Endodermal cell (in vitro differentiated cells): ENCODE measurements at regions not wholly inside any gene's neighbourhood (a gene's known extent, or its start where the extent isn't known, plus 50 kb on each side); places are given as distances from the start of the nearest gene placed in this dataset.

Experiments used
- DNase-seq: peaks from one replicate; pipeline ENCODE4 v3.0.0-alpha.2; 2017
- H3K27ac ChIP-seq: 2 replicates; pipeline ENCODE4 v1.5.1; 2013; ENCODE audit warnings: mild to moderate bottlenecking, low read depth, low read length, moderate library complexity
- H3K27me3 ChIP-seq: 2 replicates; pipeline ENCODE4 v1.6.1; 2013; ENCODE audit warnings: mild to moderate bottlenecking, low read length, moderate library complexity; ENCODE audit not compliant: insufficient read depth, control insufficient read depth, poor library complexity, severe bottlenecking
- H3K36me3 ChIP-seq: 2 replicates; pipeline ENCODE4 v1.7.0; 2013; ENCODE audit warnings: mild to moderate bottlenecking, low read length, moderate library complexity; ENCODE audit not compliant: control insufficient read depth, insufficient read depth
- H3K4me1 ChIP-seq: one replicate; pipeline ENCODE4 v1.7.0; 2013; ENCODE audit warnings: low read length; ENCODE audit not compliant: control insufficient read depth, insufficient read depth
- H3K4me3 ChIP-seq: 2 replicates; pipeline ENCODE4 v1.5.1; 2013; ENCODE audit warnings: mild to moderate bottlenecking, low read length, moderate library complexity
- H3K9ac ChIP-seq: 2 replicates; pipeline ENCODE4 v1.6.1; 2013; ENCODE audit warnings: mild to moderate bottlenecking, low read length, moderate library complexity; ENCODE audit not compliant: poor library complexity, severe bottlenecking; ENCODE audit errors: extremely low read depth
- H3K9me3 ChIP-seq: 2 replicates; pipeline ENCODE4 v1.6.1; 2013; ENCODE audit warnings: mild to moderate bottlenecking, low read length, moderate library complexity; ENCODE audit not compliant: control insufficient read depth
- H3K27ac Mint-ChIP-seq: 2 replicates; pipeline ENCODE4 v1.8.0; 2020; ENCODE audit warnings: mixed read lengths
- H3K27me3 Mint-ChIP-seq: 2 replicates; pipeline ENCODE4 v1.8.0; 2021; ENCODE audit warnings: mild to moderate bottlenecking, mixed read lengths; ENCODE audit not compliant: insufficient read depth
- H3K36me3 Mint-ChIP-seq: 2 replicates; pipeline ENCODE4 v1.8.0; 2020; ENCODE audit warnings: low read depth, mixed read lengths
- H3K4me1 Mint-ChIP-seq: 2 replicates; pipeline ENCODE4 v1.8.0; 2020; ENCODE audit warnings: mixed read lengths
- H3K4me3 Mint-ChIP-seq: 2 replicates; pipeline ENCODE4 v1.8.0; 2020; ENCODE audit warnings: mild to moderate bottlenecking, moderate library complexity, mixed read lengths
- H3K9me3 Mint-ChIP-seq: 2 replicates; pipeline ENCODE4 v1.8.0; 2020; ENCODE audit warnings: mild to moderate bottlenecking, mixed read lengths
- CTCF ChIP-seq: fragments of 200-600 bp; sonication (generic); conservative IDR thresholded peaks from 2 replicates; pipeline ENCODE4 v1.5.0; 2021; ENCODE audit warnings: antibody characterized with exemption, mild to moderate bottlenecking
- WGBS, 2 experiments: methylation state at CpG; one replicate each; pipeline versions ENCODE4 v1.1.5 to v1.1.7; 2013; ENCODE audit warnings: missing lambda C conversion rate in 2 of 2, mixed read lengths in 1 of 2; ENCODE audit not compliant: insufficient coverage in 1 of 2, insufficient read length in 1 of 2; 5-methylcytosine and 5-hydroxymethylcytosine counted together

DNA sequence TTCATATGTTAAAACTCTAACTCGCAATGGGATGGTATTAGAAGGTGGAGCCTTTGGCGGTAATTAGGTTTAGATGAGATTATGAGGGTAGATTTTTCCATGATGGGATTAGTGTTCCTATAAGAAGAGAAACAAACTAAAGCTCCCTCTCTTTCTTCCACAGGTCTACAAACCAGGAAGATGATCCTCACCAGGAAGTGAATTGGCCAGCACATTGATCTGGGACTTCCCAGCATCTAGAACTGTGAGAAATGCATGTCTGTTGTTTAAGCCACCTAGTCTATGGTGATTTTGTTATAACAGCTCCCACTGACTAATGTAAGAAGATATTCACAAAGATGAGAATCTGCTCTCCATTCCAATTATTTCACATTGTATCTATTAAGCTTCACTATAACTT lies 2266.9 kb downstream of the PCDH7 start:
- no peak overlapping the region for H3K9ac ChIP-seq
- H3K27ac Mint-ChIP-seq = no peak overlapping the region
- no peaks in the 10 kb centered on the region for H3K27me3 Mint-ChIP-seq
- H3K36me3 Mint-ChIP-seq = no peaks in the 10 kb centered on the region
- no peaks in the 10 kb centered on the region for H3K9me3 ChIP-seq
- no peak for DNase-seq
- no peaks in the 10 kb centered on the region for H3K36me3 ChIP-seq
- H3K27ac ChIP-seq = no peak overlapping the region
- H3K4me3 ChIP-seq = no peak overlapping the region
- H3K9me3 Mint-ChIP-seq = no peaks in the 10 kb centered on the region
- WGBS, 2 experiments = 100% methylated on average over 2 of the region's 2 CpGs; no CpG with 5 or more reads in 1 of the 2 experiments
- H3K4me1 Mint-ChIP-seq = peaks cover 5% of the 10 kb centered on the region
- peaks cover 2% of the 10 kb centered on the region for H3K4me1 ChIP-seq
- no peaks in the 10 kb centered on the region for H3K27me3 ChIP-seq
- no peak overlapping the region for H3K4me3 Mint-ChIP-seq
- no peak for TF ChIP-seq CTCF

DNA sequence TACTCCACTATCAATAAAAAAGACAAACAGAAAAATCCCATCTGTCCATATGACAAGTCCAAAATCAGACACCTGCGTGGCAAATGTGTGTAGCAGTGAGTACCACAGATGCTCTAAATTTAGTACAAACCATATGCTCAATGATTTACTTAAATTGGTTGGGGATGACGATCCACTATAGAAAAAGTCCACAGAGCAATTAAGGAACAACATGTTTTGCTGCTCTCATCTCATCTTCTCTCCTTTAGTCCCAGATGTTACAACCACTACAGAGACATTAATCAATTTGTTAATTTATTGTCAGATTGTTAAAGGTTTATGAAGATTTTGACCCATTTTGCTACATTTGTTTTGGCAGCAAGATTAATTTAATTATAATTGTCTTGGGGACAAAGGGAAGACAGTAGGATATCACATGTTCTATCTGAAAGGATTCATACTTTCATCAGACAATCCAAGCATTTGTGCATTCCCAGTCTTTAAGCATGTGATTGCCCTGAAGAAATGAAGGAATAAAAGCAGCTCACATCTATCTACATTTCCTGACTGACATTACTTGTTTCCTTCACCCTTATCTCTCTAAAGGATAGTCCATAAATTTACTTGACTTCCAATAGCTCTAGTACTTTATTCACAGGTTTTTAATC lies 2268.1 kb downstream of the PCDH7 start:
- Histone ChIP-seq H3K9me3 (no peaks in the 10 kb centered on the region), H3K27ac (no peak overlapping the region), H3K4me3 (no peak overlapping the region), H3K27me3 (no peaks in the 10 kb centered on the region), H3K36me3 (no peaks in the 10 kb centered on the region), H3K9ac (no peak overlapping the region), H3K4me1 (peaks cover 2% of the 10 kb centered on the region)
- no peaks in the 10 kb centered on the region for H3K9me3 Mint-ChIP-seq
- H3K4me3 Mint-ChIP-seq = no peak overlapping the region
- DNase-seq = no peak
- H3K27ac Mint-ChIP-seq = no peak overlapping the region
- no peaks in the 10 kb centered on the region for H3K27me3 Mint-ChIP-seq
- no peak for TF ChIP-seq CTCF
- H3K4me1 Mint-ChIP-seq = peaks cover 5% of the 10 kb centered on the region
- no peaks in the 10 kb centered on the region for H3K36me3 Mint-ChIP-seq
- WGBS, 2 experiments = 100% methylated on average over 2 of the region's 2 CpGs; no CpG with 5 or more reads in 1 of the 2 experiments

DNA sequence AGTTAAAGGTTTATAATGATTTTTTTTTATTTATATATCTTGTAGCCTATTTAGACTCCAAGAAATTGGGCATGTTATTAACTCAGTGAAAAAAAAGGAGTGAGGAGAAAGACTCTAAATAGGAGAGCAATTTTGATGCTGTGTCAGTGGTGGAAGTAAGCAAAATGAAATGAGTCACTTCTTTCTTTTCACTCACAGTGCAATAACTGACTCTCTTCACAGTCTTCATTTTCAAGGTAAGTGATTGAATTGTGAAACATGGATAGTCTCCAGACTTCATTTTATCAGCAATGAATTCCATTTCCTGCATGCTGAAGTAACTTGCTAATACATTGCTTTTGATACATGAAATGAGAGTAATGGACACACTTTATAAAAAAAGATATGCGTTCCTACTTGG lies 2271.5 kb downstream of the PCDH7 start:
- WGBS, 2 experiments = 92% methylated on average over 1 of the region's 1 CpG; no CpG with 5 or more reads in 1 of the 2 experiments
- Histone ChIP-seq H3K9me3 (no peaks in the 10 kb centered on the region), H3K27me3 (no peaks in the 10 kb centered on the region), H3K4me3 (no peak overlapping the region), H3K4me1 (peaks cover 2% of the 10 kb centered on the region), H3K36me3 (no peaks in the 10 kb centered on the region), H3K27ac (no peak overlapping the region), H3K9ac (no peak overlapping the region)
- Mint-ChIP-seq H3K4me1 (peaks cover 7% of the 10 kb centered on the region), H3K9me3 (no peaks in the 10 kb centered on the region), H3K4me3 (no peak overlapping the region), H3K27ac (no peak overlapping the region), H3K36me3 (no peaks in the 10 kb centered on the region), H3K27me3 (no peaks in the 10 kb centered on the region)
- no peak for TF ChIP-seq CTCF
- DNase-seq = no peak
